ENCODE measurements at regions not wholly inside any gene's neighbourhood (a gene's known extent, or its start where the extent isn't known, plus 50 kb on each side); places are given as distances from the start of the nearest gene placed in this dataset.
"Not testable (repeated sequence)": the region's sequence is repeated elsewhere in the genome, so short reads cannot be mapped to it uniquely, and the experiment has no call there.

- Histone ChIP-seq H3K9me3 (ENCODE audit: control insufficient read depth in 1 of 2, low read length in 2 of 2) (no peaks in the 10 kb centered on the region), H3K27ac (ENCODE audit: low read length) (no peak overlapping the region), H3K36me3 (ENCODE audit: control insufficient read depth in 1 of 2, insufficient read depth in 2 of 2, low read length in 2 of 2) (no peaks in the 10 kb centered on the region), H3K4me1 (ENCODE audit: control insufficient read depth in 1 of 2, insufficient read depth in 2 of 2, low read length in 2 of 2) (no peaks in the 10 kb centered on the region), H3K27me3 (ENCODE audit: low read depth, low read length) (no peaks in the 10 kb centered on the region), H3K4me3 (ENCODE audit: low read depth in 1 of 2, low read length in 2 of 2) (no peak overlapping the region)
Measured at GRCh38 chr14:106599209-106599608, 1072.8 kb downstream of the TMEM121 start.

- H3K27me3 ChIP-seq (ENCODE audit: low read depth, low read length) = no peaks in the 10 kb centered on the region
- no peaks in the 10 kb centered on the region for H3K4me1 ChIP-seq (ENCODE audit: control insufficient read depth in 1 of 2, insufficient read depth in 2 of 2, low read length in 2 of 2)
- H3K9me3 ChIP-seq (ENCODE audit: control insufficient read depth in 1 of 2, low read length in 2 of 2) = no peaks in the 10 kb centered on the region
- H3K36me3 ChIP-seq (ENCODE audit: control insufficient read depth in 1 of 2, insufficient read depth in 2 of 2, low read length in 2 of 2) = no peaks in the 10 kb centered on the region
- H3K4me3 ChIP-seq (ENCODE audit: low read depth in 1 of 2, low read length in 2 of 2) = no peak overlapping the region
- no peak overlapping the region for H3K27ac ChIP-seq (ENCODE audit: low read length)
Measured at GRCh38 chr14:106605548-106606448, 1079.4 kb downstream of the TMEM121 start.

GRCh38 chr14:106606936-106607335 is 1080.6 kb downstream of the TMEM121 start:
- Histone ChIP-seq H3K27ac (ENCODE audit: low read length) (no peak overlapping the region), H3K27me3 (ENCODE audit: low read depth, low read length) (no peaks in the 10 kb centered on the region), H3K36me3 (ENCODE audit: control insufficient read depth in 1 of 2, insufficient read depth in 2 of 2, low read length in 2 of 2) (no peaks in the 10 kb centered on the region), H3K4me3 (ENCODE audit: low read depth in 1 of 2, low read length in 2 of 2) (no peak overlapping the region), H3K4me1 (ENCODE audit: control insufficient read depth in 1 of 2, insufficient read depth in 2 of 2, low read length in 2 of 2) (no peaks in the 10 kb centered on the region), H3K9me3 (ENCODE audit: control insufficient read depth in 1 of 2, low read length in 2 of 2) (no peaks in the 10 kb centered on the region)

GRCh38 chr14:106610691-106611090 is 1084.3 kb downstream of the TMEM121 start:
- no peak overlapping the region for H3K4me3 ChIP-seq (ENCODE audit: low read depth in 1 of 2, low read length in 2 of 2)
- no peaks in the 10 kb centered on the region for H3K36me3 ChIP-seq (ENCODE audit: control insufficient read depth in 1 of 2, insufficient read depth in 2 of 2, low read length in 2 of 2)
- H3K4me1 ChIP-seq (ENCODE audit: control insufficient read depth in 1 of 2, insufficient read depth in 2 of 2, low read length in 2 of 2) = no peaks in the 10 kb centered on the region
- no peaks in the 10 kb centered on the region for H3K9me3 ChIP-seq (ENCODE audit: control insufficient read depth in 1 of 2, low read length in 2 of 2)
- no peaks in the 10 kb centered on the region for H3K27me3 ChIP-seq (ENCODE audit: low read depth, low read length)
- H3K27ac ChIP-seq (ENCODE audit: low read length) = no peak overlapping the region

GRCh38 chr14:106613256-106613655 is 1086.9 kb downstream of the TMEM121 start:
- no peaks in the 10 kb centered on the region for H3K9me3 ChIP-seq (ENCODE audit: control insufficient read depth in 1 of 2, low read length in 2 of 2)
- H3K27me3 ChIP-seq (ENCODE audit: low read depth, low read length) = no peaks in the 10 kb centered on the region
- H3K27ac ChIP-seq (ENCODE audit: low read length) = no peak overlapping the region
- no peaks in the 10 kb centered on the region for H3K36me3 ChIP-seq (ENCODE audit: control insufficient read depth in 1 of 2, insufficient read depth in 2 of 2, low read length in 2 of 2)
- H3K4me1 ChIP-seq (ENCODE audit: control insufficient read depth in 1 of 2, insufficient read depth in 2 of 2, low read length in 2 of 2) = no peaks in the 10 kb centered on the region
- H3K4me3 ChIP-seq (ENCODE audit: low read depth in 1 of 2, low read length in 2 of 2) = no peak overlapping the region

- H3K4me1 ChIP-seq (ENCODE audit: control insufficient read depth in 1 of 2, insufficient read depth in 2 of 2, low read length in 2 of 2); H3K9me3 ChIP-seq (ENCODE audit: control insufficient read depth in 1 of 2, low read length in 2 of 2); H3K27me3 ChIP-seq (ENCODE audit: low read depth, low read length); H3K36me3 ChIP-seq (ENCODE audit: control insufficient read depth in 1 of 2, insufficient read depth in 2 of 2, low read length in 2 of 2); H3K4me3 ChIP-seq (ENCODE audit: low read depth in 1 of 2, low read length in 2 of 2); H3K27ac ChIP-seq (ENCODE audit: low read length): not testable (repeated sequence)
Measured at GRCh38 chr14:106618471-106618951, 1092.1 kb downstream of the TMEM121 start.

GRCh38 chr14:106619606-106620005 is 1093.2 kb downstream of the TMEM121 start:
- no peak overlapping the region for H3K27ac ChIP-seq (ENCODE audit: low read length)
- no peaks in the 10 kb centered on the region for H3K36me3 ChIP-seq (ENCODE audit: control insufficient read depth in 1 of 2, insufficient read depth in 2 of 2, low read length in 2 of 2)
- no peaks in the 10 kb centered on the region for H3K27me3 ChIP-seq (ENCODE audit: low read depth, low read length)
- no peak overlapping the region for H3K4me3 ChIP-seq (ENCODE audit: low read depth in 1 of 2, low read length in 2 of 2)
- no peaks in the 10 kb centered on the region for H3K9me3 ChIP-seq (ENCODE audit: control insufficient read depth in 1 of 2, low read length in 2 of 2)
- no peaks in the 10 kb centered on the region for H3K4me1 ChIP-seq (ENCODE audit: control insufficient read depth in 1 of 2, insufficient read depth in 2 of 2, low read length in 2 of 2)

- no peaks in the 10 kb centered on the region for H3K27me3 ChIP-seq (ENCODE audit: low read depth, low read length)
- no peak overlapping the region for H3K27ac ChIP-seq (ENCODE audit: low read length)
- H3K4me3 ChIP-seq (ENCODE audit: low read depth in 1 of 2, low read length in 2 of 2) = no peak overlapping the region
- no peaks in the 10 kb centered on the region for H3K36me3 ChIP-seq (ENCODE audit: control insufficient read depth in 1 of 2, insufficient read depth in 2 of 2, low read length in 2 of 2)
- H3K4me1 ChIP-seq (ENCODE audit: control insufficient read depth in 1 of 2, insufficient read depth in 2 of 2, low read length in 2 of 2) = no peaks in the 10 kb centered on the region
- H3K9me3 ChIP-seq (ENCODE audit: control insufficient read depth in 1 of 2, low read length in 2 of 2) = no peaks in the 10 kb centered on the region
Measured at GRCh38 chr14:106620368-106620767, 1094.0 kb downstream of the TMEM121 start.

GRCh38 chr14:106622200-106622745 is 1095.9 kb downstream of the TMEM121 start:
- Histone ChIP-seq H3K27ac (ENCODE audit: low read length) (no peak overlapping the region), H3K27me3 (ENCODE audit: low read depth, low read length) (no peaks in the 10 kb centered on the region), H3K36me3 (ENCODE audit: control insufficient read depth in 1 of 2, insufficient read depth in 2 of 2, low read length in 2 of 2) (no peaks in the 10 kb centered on the region), H3K4me1 (ENCODE audit: control insufficient read depth in 1 of 2, insufficient read depth in 2 of 2, low read length in 2 of 2) (no peaks in the 10 kb centered on the region), H3K9me3 (ENCODE audit: control insufficient read depth in 1 of 2, low read length in 2 of 2) (no peaks in the 10 kb centered on the region), H3K4me3 (ENCODE audit: low read depth in 1 of 2, low read length in 2 of 2) (no peak overlapping the region)

- Histone ChIP-seq H3K4me3 (ENCODE audit: low read depth in 1 of 2, low read length in 2 of 2) (no peak overlapping the region), H3K27ac (ENCODE audit: low read length) (no peak overlapping the region), H3K36me3 (ENCODE audit: control insufficient read depth in 1 of 2, insufficient read depth in 2 of 2, low read length in 2 of 2) (no peaks in the 10 kb centered on the region), H3K9me3 (ENCODE audit: control insufficient read depth in 1 of 2, low read length in 2 of 2) (no peaks in the 10 kb centered on the region), H3K4me1 (ENCODE audit: control insufficient read depth in 1 of 2, insufficient read depth in 2 of 2, low read length in 2 of 2) (no peaks in the 10 kb centered on the region), H3K27me3 (ENCODE audit: low read depth, low read length) (no peaks in the 10 kb centered on the region)
Measured at GRCh38 chr14:106625186-106625585, 1098.8 kb downstream of the TMEM121 start.

- H3K9me3 ChIP-seq (ENCODE audit: control insufficient read depth in 1 of 2, low read length in 2 of 2); H3K36me3 ChIP-seq (ENCODE audit: control insufficient read depth in 1 of 2, insufficient read depth in 2 of 2, low read length in 2 of 2); H3K4me1 ChIP-seq (ENCODE audit: control insufficient read depth in 1 of 2, insufficient read depth in 2 of 2, low read length in 2 of 2); H3K27ac ChIP-seq (ENCODE audit: low read length); H3K4me3 ChIP-seq (ENCODE audit: low read depth in 1 of 2, low read length in 2 of 2); H3K27me3 ChIP-seq (ENCODE audit: low read depth, low read length): not testable (repeated sequence)
Measured at GRCh38 chr14:106626469-106626868, 1100.1 kb downstream of the TMEM121 start.

All from muscle layer of duodenum (tissue), 2 donors.